Spleen (tissue), 11 donors: ENCODE measurements at regions not wholly inside any gene's neighbourhood (a gene's known extent, or its start where the extent isn't known, plus 50 kb on each side); places are given as distances from the start of the nearest gene placed in this dataset.

Source experiments
- DNase-seq: peaks from one replicate; pipeline ENCODE4 v3.0.0-alpha.2; 2020
- H3K27ac ChIP-seq, 8 donors: fragments of 200-600 bp; sonication (generic) in 7 of 8; 1 replicate in 4 of 8; 2 replicates in 4 of 8; pipeline versions ENCODE4 v1.5.0 to v1.8.0; 2016 to 2021; ENCODE audit warnings: inconsistent platforms in 4 of 8, mild to moderate bottlenecking in 4 of 8, moderate library complexity in 1 of 8
- H3K27me3 ChIP-seq, 7 donors: fragments of 200-600 bp; sonication (generic) in 6 of 7; replicated peaks in 1 of 7; 1 replicate in 4 of 7; 2 replicates in 3 of 7; pipeline versions ENCODE4 v1.5.0 to v1.8.0; 2016 to 2021; ENCODE audit warnings: inconsistent platforms in 3 of 7, mild to moderate bottlenecking in 1 of 7
- H3K36me3 ChIP-seq, 6 donors: fragments of 200-600 bp; sonication (generic) in 5 of 6; 1 replicate in 4 of 6; 2 replicates in 2 of 6; pipeline versions ENCODE4 v1.5.0 to v1.8.0; 2016 to 2021; ENCODE audit warnings: inconsistent platforms in 2 of 6
- H3K4me1 ChIP-seq, 6 donors: fragments of 200-600 bp; sonication (generic) in 5 of 6; 1 replicate in 3 of 6; 2 replicates in 3 of 6; pipeline versions ENCODE4 v1.5.0 to v1.8.0; 2016 to 2021; ENCODE audit warnings: inconsistent platforms in 3 of 6
- H3K4me3 ChIP-seq, 8 donors: fragments of 200-600 bp; sonication (generic) in 7 of 8; 1 replicate in 4 of 8; 2 replicates in 4 of 8; pipeline versions ENCODE4 v1.5.0 to v1.8.0; 2016 to 2021; ENCODE audit warnings: inconsistent platforms in 4 of 8, mild to moderate bottlenecking in 4 of 8, moderate library complexity in 2 of 8
- H3K9me3 ChIP-seq, 8 donors: fragments of 200-600 bp; sonication (generic) in 7 of 8; 1 replicate in 4 of 8; 2 replicates in 4 of 8; pipeline versions ENCODE4 v1.5.0 to v1.8.0; 2016 to 2021; ENCODE audit warnings: inconsistent platforms in 4 of 8
- CTCF ChIP-seq, 11 experiments: fragments of 200-600 bp in 7 of 11; fragments of 450-650 bp in 4 of 11; sonication (generic) in 4 of 11; IDR thresholded peaks in 8 of 11; conservative IDR thresholded peaks in 3 of 11; 1 replicate in 7 of 11; 2 replicates in 4 of 11; pipeline versions ENCODE4 v1.4.0 to v1.8.0; 2016 to 2021; ENCODE audit warnings: antibody characterized with exemption in 11 of 11, inconsistent platforms in 4 of 11, mild to moderate bottlenecking in 1 of 11
- POLR2A ChIP-seq, 3 donors: fragments of 450-650 bp; IDR thresholded peaks; one replicate each; pipeline ENCODE4 v1.5.1; 2017; ENCODE audit warnings: antibody characterized with exemption in 3 of 3, mild to moderate bottlenecking in 1 of 3
- POLR2AphosphoS5 ChIP-seq, 3 donors: sonication (generic); formaldehyde crosslinking; IDR thresholded peaks; one replicate each; pipeline ENCODE4 v1.5.1; 2017; ENCODE audit warnings: antibody characterized with exemption in 3 of 3
- WGBS, 5 donors: extraction: QIAGEN DNeasy Blood & Tissue Kit in 3 of 5; methylation state at CpG; one replicate each; pipeline versions ENCODE4 v1.1.5 to v1.1.7; 2013 to 2018; 5-methylcytosine and 5-hydroxymethylcytosine counted together
- intact Hi-C: fragments of 100-400 bp; cut with DNase I; formaldehyde crosslinking; loops from one replicate; pipeline ENCODE4 v1.15.0; 2023; ENCODE audit warnings: low total_unique reads
- donor health status: healthy with polysubstance abuse.
- donor health status: DM: no; HTN: no; CAD: no; lungs with moderate emphysema.
- donor health status: DM: no; HTN: no; CAD: no.
- donor health status: Bipolar disorder and iron deficiency.
- donor health status: healthy.
- donor health status: DM: no; HTN: no; CAD: no.
- donor health status: DM: yes; HTN: yes; CAD: no.

GRCh38 chr12:107339932-107340331 is 246.6 kb upstream of the CRY1 start:
- H3K27ac ChIP-seq = no peak overlapping the region
- H3K27me3 ChIP-seq = peaks cover 0 to 7% (median 0%) of the 10 kb centered on the region in 7 donors
- DNase-seq = no peak
- intact Hi-C loops = no loop called here
- no peak for TF ChIP-seq POLR2A (IDR thresholded peaks at IDR 0.05)
- TF ChIP-seq POLR2AphosphoS5 (IDR thresholded peaks at IDR 0.05) = no peak
- no peak for TF ChIP-seq CTCF (IDR thresholded peaks at IDR 0.05 in 8 of 11, conservative IDR thresholded peaks at IDR 0.05 in 3 of 11)
- WGBS, 5 donors = 66 to 81% (median 73%) methylated on average over 2 of the region's 2 CpGs
- no peak overlapping the region for H3K4me3 ChIP-seq
- no peaks in the 10 kb centered on the region for H3K9me3 ChIP-seq
- no peaks in the 10 kb centered on the region for H3K36me3 ChIP-seq
- H3K4me1 ChIP-seq = no peaks in the 10 kb centered on the region

DNA sequence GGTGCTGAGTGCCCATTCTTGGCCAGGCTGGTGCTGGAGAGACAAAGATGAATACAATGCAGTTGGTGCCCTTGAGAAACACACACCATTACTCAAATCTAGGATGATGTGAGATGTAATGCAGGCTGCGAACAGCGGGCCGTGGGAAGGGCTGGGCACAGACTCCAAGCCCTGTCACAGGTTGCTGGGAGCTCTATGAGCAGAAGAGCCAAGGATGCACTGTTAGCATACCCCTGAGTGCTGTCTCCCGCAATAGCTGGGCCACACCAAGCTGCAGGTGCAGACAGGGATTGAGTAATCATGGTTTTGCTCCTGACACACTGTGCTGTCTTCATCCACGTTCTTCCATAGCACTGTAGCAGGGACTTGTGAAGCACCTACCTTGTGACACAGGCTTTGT is 247.5 kb upstream of the CRY1 start:
- TF ChIP-seq POLR2AphosphoS5 (IDR thresholded peaks at IDR 0.05) (no peak), CTCF (IDR thresholded peaks at IDR 0.05 in 8 of 11, conservative IDR thresholded peaks at IDR 0.05 in 3 of 11) (no peak)
- Histone ChIP-seq H3K36me3 (no peaks in the 10 kb centered on the region), H3K27me3 (peaks cover 0 to 7% (median 0%) of the 10 kb centered on the region in 7 donors), H3K4me1 (no peaks in the 10 kb centered on the region), H3K4me3 (no peak overlapping the region), H3K9me3 (no peaks in the 10 kb centered on the region), H3K27ac (no peak overlapping the region)
- DNase-seq = no peak
- intact Hi-C loops = no loop called here
- whole genome bisulfite sequencing, 5 donors = 81 to 93% (median 86%) methylated on average over 4 to 5 of the region's 5 CpGs

- Histone ChIP-seq H3K4me3 (no peak overlapping the region), H3K27me3 (peaks cover 0 to 7% (median 0%) of the 10 kb centered on the region in 7 donors), H3K27ac (no peak overlapping the region), H3K4me1 (no peaks in the 10 kb centered on the region), H3K36me3 (no peaks in the 10 kb centered on the region), H3K9me3 (peaks cover 0 to 6% (median 0%) of the 10 kb centered on the region in 8 donors)
- intact Hi-C loops = no loop called here
- WGBS, 5 donors = 72 to 84% (median 80%) methylated on average over 3 of the region's 3 CpGs
- TF ChIP-seq POLR2AphosphoS5 (IDR thresholded peaks at IDR 0.05) (no peak), CTCF (IDR thresholded peaks at IDR 0.05 in 8 of 11, conservative IDR thresholded peaks at IDR 0.05 in 3 of 11) (no peak), POLR2A (IDR thresholded peaks at IDR 0.05) (no peak)
- no peak for DNase-seq
These were observed 250.9 kb upstream of the CRY1 start for GRCh38 chr12:107344035-107344808.

- Histone ChIP-seq H3K27me3 (peaks cover 0 to 7% (median 0%) of the 10 kb centered on the region in 7 donors), H3K4me1 (peaks cover 0 to 5% (median under 1%) of the 10 kb centered on the region in 6 donors), H3K9me3 (peaks cover 0 to 6% (median 0%) of the 10 kb centered on the region in 8 donors), H3K27ac (no peak overlapping the region), H3K4me3 (no peak overlapping the region), H3K36me3 (no peaks in the 10 kb centered on the region)
- TF ChIP-seq POLR2AphosphoS5 (IDR thresholded peaks at IDR 0.05) (no peak), POLR2A (IDR thresholded peaks at IDR 0.05) (no peak), CTCF (IDR thresholded peaks at IDR 0.05 in 8 of 11, conservative IDR thresholded peaks at IDR 0.05 in 3 of 11) (no peak)
- 87 to 100% (median 94%) methylated on average over 3 of the region's 3 CpGs for WGBS, 5 donors
- intact Hi-C loops = no loop called here
- DNase-seq = no peak
These were observed 253.9 kb upstream of the CRY1 start for GRCh38 chr12:107347261-107347660.
